CD1c-positive myeloid dendritic cell (primary cell): ENCODE measurements at regions not wholly inside any gene's neighbourhood (a gene's known extent, or its start where the extent isn't known, plus 50 kb on each side); places are given as distances from the start of the nearest gene placed in this dataset.
"Not testable (repeated sequence)": the region's sequence is repeated elsewhere in the genome, so short reads cannot be mapped to it uniquely, and the experiment has no call there.

Experiments used
- DNase-seq: peaks from one replicate; pipeline ENCODE4 v3.0.0-alpha.2; 2016; ENCODE audit errors: extremely low spot score

DNA sequence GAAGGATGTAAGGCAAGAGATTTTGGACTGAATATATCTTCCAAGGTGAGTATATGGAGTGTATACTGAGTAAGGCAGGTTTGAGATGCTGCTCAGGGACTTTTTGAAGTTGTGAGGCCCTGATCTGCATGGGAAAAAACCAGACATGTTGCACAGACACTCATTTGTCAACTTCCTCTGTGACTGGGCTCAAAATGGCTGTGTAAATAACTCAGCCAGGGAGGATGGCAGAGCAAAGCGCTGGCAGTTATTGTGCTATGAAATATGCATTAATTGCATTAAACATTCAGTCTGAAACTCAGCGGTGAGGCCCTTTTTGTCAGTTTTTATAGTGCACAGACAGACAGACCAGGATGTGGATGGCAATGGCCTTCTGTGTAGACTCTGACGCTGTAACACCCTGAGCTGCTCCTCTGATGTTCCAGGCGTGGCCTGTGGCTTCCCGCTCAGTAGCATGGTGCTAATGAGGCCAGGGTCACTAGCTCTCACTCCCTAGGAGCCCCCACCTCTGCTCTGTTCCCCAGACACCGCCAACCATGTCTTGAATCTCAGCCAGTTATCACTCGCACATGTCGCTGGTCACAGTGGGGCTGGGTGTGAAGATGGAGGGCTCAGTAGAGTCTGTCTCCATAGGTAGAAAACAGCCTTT, 307.0 kb upstream of the PROX1 start:
- no peak for DNase-seq

DNA sequence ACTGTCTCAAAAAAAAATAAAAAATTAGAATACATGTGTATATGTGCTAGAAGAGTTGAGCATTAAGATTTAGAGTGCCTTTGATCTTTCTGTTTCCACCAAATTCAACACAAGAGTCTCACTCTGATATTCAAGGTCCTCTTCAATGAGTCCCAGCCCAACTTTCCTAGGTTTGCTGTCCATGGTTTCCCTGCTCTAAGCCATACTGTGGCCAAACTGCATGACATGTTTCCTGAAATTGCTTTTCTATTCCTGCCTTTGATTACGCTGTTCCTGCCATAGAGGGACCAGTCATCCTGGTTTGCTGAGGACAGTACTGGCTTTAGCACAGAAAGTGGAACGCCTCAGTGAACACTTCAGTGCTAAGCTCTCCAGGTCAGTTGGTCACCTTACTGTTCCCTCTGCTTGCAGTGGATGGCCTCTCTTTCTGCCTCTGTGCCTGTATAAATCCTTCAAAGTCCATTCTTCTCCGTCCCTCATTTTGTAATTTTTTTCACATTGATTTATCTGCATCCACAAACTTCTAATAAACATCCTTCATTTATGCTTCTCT, 305.9 kb upstream of the PROX1 start:
- no peak for DNase-seq

DNA sequence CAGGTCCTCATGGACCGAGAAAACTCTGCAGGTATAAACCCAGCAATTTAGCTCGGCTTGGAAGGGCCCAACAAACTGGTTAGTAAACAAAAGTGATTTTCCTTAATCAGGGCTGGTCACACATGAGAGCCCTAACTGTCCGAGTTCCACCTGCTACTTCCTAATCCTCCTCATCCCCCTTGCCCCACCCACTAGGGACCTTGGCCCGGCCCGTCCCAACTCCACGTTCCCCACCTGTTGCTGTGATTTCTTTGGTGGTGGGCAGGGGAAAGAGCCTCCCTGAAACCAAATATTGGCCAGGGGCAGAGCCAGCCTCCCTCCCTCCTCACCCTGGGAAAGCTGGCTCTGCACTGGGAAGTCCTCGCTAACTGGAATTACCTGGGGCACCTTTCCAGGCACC, 304.2 kb upstream of the PROX1 start:
- DNase-seq = no peak

DNA sequence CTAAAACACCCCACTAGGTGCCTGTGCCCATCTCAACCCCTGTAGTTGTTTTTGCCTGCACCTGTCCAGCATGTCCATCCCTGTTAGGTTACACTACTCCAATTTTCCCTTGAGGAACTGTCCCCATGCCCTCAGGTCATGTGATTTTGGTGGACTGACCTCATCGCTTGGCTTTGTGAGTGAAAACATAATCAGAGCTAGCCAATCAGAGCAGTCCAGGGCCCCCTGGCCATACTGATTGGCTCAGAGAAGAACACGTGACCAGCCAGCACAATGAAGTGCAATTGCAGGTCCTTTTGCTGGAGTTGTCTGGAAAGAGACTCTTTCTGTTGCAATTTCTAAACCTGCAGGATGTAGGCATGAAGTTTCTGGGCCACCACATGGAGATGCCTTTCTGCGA, 303.3 kb upstream of the PROX1 start:
- DNase-seq = no peak

DNA sequence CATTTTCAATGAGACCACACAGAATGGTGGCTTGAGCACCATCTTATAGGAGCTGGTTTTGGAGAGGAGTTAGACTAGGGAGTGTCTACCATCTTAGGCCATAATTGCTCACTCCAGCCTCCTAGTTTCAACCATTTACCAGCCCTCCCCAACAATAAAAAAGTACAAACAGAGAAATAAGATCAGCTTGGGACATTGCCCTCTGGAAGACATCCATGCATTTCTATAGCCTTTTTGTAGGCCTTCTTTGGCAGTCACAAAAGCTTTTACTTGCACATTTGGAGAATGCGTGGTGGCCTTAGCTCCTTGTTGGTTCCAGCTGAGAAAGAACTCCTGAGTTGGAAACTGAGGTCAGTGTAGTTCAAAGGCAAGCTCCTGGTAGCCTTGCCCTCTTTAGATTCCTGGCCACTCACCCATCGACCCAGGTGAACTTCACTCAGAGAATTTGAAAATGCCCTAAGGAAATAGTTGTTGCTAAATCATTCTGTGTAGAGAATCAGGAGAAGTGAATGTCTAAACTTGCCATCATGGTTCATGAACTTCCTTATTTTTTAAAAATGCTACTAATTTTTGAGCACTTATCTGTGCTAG, 301.7 kb upstream of the PROX1 start:
- no peak for DNase-seq

DNA sequence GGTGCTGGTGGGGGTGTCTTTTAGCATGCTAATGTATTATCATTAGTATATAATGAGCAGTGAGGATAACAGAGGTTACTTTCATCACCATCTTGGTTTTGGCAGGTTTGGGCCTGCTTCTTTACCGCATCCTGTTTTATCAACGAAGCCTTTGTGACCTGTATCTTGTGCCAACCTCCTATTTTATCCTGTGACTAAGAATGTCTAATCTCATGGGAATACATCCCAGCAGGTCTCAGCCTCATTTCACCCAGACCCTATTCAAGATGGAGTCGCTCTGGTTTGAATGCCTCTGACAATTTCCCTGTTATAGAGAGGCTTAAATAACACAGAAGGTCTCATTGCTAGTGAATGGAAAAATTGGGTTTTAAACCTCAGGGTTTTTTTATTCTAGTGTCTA, 300.8 kb upstream of the PROX1 start:
- DNase-seq = no peak

DNA sequence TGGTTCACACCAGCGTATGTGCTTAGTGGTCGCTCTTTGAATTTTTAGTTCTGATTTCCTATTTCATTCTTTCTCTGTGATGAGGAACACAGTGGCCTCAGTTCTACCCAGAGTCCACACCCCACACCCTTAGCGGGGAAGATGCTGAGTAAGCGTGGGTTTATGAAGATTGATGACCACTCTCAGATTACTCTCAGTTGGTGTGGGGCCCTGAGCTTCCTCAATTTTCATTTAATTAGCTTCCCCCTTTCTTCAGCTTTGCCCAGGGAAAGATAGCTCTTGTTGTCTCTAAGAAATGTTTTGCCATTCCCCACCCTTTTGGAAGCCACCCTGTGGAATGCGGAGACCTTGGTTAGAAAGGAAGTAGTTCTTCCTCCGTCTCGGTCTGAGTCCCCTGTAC, 299.9 kb upstream of the PROX1 start:
- no peak for DNase-seq

DNA sequence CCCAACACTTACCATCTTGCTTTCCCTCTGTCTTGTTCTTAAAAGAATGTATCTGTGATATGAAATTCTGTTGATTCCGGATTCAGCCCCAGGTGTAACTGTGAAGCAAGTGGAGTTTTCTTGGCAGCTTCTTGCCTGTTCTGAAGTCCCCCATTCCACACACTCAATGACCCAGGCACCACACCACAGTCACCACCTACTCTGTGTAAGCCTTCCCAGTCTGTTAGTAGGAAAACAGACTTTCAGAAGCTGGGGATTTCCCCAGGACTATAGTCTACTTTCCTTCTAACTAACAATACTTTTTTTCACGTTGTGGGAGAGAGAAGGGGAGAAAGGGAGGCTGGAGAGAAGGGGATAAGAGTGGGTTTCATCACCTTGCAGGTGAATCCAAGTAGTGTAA, 299.1 kb upstream of the PROX1 start:
- DNase-seq = no peak

DNA sequence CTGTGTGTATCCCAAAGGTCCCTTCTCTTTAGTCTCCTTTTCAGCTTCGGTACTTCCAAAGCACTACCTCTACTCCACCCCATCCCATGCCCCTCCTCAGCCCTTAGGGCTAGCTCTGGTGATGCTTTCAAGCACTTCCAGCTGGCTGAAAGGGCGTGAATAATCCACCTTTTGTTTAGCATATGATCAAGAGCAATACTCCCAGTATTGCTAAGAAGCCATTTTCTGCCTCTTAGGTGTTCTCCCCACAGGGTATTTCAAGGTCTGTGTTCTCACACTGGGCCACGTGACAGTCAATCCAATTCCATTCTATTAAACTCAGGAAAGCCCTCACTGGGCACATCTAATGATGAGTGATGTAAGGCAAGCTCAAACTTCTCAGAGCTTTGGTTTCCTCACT, 298.5 kb upstream of the PROX1 start:
- DNase-seq = no peak

DNA sequence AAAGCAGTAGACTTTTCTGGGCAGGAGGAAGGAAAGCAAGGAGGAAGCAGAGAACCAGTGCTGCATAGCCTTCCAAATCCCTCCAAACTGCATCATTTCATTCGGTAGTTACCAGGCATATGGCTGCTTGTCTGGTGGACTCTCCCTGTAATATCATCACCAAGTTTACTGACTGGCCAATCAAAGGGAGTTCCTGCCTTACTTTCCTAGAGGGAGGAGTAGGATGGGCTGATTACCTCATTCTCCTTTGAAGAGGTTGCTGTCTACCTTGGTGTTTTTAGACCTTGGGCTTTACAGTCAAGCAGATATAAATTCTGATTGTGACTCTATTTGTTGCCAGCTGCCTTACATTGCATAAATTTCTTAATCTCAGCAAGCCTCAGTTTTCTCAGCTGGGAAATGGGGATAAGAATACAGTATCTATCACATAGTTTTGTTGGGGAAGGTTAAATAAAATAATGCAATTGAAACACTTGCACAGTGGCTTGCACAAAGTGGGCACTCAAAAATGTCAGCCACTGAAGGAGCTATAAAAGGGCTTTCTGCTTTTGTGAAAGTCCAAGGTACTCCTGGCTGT, 297.3 kb upstream of the PROX1 start:
- DNase-seq = no peak

DNA sequence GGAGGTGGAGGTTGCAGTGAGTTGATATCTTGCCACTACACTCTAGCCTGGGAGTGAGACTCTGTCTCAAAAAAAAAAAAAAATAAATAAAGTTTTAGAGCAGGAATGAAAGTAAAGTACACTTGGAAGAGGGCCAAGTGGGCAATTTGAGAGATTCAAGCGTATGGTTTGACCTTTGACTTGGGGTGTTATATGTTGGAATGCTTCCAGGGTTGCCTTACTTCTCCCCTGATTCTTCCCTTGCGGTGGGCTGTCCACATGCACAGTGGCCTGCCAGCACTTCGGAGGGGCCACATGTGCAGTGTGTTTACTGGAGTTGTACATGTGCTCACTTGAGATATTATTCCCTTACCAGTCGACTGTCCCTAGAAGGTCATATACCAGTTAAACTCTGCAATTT, 295.5 kb upstream of the PROX1 start:
- no peak for DNase-seq

DNA sequence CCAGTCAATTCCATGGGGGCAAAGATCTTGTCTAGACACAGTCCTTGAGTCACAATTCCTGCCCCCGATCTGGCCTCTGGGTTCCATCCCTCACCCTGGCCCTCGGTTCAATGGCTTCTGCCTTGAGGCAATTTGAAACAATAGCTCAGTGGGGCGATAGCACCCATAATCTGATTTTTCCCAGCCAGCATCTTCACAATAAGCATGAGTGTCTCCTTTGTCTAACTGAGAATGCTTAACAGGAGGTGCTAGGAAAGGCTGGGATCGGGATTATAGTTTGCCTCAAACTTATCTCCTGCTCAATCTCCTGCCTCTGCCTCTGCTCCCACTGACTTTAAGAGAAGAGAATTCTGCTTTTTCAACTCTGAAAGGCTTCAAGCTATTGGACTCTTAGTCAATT, 293.9 kb upstream of the PROX1 start:
- no peak for DNase-seq

DNA sequence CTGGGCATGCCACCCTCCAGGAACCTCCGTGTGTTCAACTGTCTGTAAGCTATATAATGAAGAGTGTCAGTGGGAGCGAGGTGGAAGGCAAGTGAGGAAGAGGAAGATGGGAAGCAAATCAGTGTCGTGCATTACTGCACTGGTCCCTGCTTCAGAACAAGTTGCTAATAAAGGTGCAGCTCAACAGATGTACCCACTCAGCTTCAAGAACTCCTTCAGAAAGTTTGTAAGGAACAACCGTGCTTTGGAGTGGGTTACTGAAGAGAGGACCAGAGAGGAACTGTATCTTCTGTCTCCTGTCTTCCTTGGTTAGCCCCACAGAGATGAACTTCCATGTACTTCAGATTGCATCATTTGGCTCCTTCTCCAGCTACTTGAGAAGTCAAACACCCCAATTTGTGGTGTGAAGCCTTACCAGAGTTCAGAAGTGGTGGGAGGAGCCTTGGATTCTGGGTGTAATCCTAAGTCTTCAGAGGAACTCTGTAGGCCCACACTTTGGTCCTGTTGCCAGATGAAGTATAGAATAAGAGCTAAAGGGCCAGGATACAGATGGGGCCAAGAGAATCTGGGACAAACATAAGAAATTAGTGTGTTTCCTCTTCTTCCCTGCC, 290.5 kb upstream of the PROX1 start:
- DNase-seq = no peak

DNA sequence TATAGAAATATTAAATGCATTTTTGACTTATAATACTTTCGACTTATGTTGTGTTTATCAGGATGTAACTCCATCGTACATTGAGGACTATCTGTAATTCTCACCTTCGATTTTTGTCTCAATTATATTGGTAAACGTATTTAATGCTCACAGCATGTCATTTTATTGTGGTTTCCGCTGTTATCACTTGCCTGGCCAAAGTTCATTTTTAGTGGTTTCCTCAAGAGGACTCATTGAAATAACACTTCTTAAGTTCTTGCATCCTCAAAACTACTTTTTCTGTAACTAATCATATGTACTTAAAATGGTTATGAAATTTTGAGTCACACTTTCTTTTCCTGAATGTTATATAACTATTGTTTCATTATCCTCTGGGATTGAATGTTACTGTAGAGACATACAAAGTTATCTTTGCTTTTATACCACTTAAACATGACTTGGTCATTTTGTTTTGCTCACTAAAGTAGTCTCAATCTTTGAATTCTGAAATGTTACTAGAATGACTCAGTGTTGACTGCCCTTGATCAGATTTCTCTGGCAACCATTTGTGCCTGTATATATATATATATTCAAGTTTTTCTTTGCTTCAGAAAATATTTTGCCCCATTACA, 289.6 kb upstream of the PROX1 start:
- DNase-seq = no peak

DNA sequence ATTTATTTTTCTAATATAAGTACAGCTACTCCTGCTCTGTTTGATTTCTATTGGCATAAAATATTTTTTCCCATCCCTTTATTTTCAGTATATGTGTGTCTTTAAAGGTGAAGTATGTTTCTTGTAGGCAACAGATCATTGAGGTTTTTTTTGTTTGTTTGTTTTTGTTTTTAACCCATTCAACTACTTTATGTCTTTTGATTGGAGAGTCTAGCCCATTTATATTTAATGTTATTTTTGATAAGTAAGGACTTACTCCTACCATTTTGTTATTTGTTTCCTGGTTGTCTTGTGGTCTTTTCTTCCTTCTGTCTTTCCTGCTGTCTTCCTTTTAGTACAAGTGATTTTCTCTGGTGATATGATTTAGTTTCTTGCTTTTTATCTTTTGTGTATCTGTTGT, 285.1 kb upstream of the PROX1 start:
- DNase-seq = no peak

DNA sequence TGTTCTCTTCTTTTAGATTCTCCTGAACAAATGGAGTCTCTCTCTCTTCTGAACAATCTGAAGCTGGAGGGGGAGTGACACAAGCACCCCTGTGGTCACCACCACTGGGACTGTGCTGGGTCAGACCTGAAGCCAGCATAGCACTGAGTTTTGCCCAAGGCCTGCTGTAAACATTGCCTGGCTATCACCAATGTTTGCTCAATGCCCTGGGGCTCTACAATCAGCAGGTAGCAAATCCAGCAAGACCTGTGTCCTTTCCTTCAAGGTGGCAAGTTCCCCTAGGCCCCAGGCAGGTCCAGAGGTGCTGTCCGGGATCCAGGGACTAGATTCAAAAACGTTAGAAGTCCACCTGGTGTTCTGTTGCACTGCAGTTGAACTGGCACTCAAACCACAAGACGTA, 282.8 kb upstream of the PROX1 start:
- no peak for DNase-seq

DNA sequence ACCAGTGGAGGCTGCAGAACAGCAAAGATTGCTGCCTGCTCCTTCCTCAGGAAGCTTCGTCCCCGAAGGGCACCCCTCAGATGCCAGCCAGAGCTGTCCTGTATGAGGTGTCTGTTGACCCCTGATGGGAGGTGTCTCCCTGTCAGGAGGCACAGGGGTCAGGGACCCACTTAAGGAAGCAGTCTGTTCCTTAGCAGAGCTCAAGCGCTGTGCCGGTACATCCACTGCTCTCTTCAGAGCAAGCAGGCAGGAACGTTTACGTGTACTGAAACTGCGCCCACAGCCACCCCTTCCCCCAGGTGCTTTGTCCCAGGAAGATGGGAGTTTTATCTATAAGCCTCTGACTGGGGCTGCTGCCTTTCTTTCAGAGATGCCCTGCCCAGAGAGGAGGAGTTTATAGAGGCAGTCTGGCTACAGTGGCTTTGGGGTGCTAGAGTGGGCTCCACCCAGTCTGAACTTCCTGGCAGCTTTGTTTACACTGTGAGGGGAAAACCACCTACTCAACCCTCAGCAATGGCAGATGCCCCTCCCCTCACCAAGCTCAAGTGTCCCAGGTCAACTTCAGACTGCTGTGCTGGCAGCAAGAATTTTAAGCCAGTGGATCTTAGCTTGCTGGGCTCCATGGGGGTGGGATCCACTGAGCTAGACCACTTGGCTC, 275.8 kb upstream of the PROX1 start:
- DNase-seq = not testable (repeated sequence)

DNA sequence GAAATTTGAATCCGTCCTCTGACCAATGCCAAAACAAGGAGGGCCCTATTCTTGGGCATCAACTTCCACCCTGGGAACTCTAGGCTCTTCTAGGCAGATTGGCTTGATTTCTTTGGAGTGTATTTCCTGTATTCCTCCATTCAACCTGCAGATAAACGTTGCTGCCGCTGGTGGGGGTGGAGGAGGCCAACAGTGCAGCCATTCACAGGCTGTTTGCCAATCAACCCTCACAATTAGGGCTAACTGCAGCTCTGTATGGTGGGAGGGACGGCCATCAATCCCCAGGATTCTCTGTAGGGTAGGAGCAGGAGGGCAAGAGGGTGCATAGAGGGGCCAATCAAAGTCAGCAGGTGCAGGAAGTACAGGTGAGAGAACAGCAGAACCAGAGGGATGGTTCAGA, 273.1 kb upstream of the PROX1 start:
- DNase-seq = no peak

DNA sequence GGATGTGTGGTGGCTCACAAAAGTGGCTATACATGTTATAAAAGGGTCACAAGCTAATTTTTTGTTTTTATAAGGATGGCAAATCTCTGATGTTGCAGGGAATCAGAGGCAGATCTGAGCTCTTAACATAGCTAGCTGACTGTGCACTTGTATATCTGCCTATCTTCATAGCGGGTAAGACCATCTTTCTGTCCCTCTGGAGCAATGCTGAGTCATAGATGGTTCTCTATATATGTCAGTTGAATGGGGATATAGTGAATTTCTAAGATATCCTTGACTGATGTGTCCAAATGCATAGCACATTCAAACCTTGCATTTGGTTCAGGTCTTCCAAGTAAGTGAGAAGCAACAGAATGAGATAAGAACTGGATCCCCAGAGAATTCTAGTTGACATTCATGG, 272.6 kb upstream of the PROX1 start:
- DNase-seq = no peak

DNA sequence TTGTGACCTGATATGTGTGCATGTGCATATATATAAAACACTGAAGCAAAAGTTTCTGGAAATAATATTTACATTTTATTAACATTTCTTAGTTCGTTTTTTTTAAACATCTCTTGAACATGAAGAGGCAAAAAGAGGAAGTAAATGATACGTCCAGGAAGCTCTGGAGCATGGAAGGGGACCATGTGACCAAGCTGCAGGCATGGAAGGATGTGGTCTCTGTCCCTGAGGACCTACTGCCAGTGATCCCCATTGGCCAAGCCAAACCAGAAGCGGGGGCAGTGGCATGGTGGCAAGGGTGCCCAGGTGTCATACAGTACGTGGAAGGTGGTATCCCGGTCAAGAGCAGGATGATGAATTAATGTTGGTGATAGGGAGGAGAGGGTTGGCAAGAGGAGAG, 268.3 kb upstream of the PROX1 start:
- no peak for DNase-seq

DNA sequence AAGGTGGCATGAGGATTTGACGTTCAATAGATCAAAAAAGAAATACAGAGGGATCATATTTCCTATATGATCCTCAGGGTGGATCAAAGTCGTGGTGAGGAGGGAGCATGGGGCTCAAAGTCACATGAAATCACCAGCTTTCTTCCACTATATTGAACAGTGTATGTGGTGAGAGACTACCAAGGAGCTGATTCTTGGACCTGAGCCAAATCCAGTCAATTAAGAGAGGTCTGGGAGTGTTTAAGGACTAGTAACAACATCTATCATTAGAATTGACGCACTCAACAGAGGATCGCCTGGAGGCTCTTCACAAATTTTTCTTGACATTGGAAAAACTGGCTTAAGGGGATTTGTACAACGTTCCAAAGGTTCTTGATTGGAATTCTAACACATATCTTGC, 267.7 kb upstream of the PROX1 start:
- no peak for DNase-seq

DNA sequence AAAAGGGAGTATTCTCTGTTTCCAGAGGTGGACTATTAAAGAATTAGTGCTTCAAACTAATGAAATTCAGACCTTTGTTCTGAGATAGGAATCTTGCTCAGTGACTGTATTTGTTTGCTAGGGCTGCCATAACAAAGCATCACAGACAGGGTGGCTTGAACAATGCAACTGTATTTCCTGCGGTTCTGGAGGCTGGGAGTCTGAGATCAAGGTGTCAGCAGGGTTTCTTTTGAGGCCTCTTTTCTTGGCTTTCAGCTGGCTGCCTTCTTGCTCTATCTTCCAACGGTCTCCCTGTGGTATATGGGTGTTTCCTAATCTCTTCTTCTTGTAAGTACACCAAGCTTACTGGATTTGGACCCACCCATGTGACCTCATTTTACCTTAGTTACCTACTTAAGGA, 264.6 kb upstream of the PROX1 start:
- no peak for DNase-seq
